HAP-1 (cell line): ENCODE measurements at regions not wholly inside any gene's neighbourhood (a gene's known extent, or its start where the extent isn't known, plus 50 kb on each side); places are given as distances from the start of the nearest gene placed in this dataset.
"Not testable (repeated sequence)": the region's sequence is repeated elsewhere in the genome, so short reads cannot be mapped to it uniquely, and the experiment has no call there.

Experiments
- DNase-seq, 2 experiments: peaks; one replicate each; pipeline ENCODE4 v3.0.0-alpha.2; 2016 to 2020; ENCODE audit warnings: low spot score in 2 of 2
- H3K27me3 ChIP-seq: fragments of 250-450 bp; sonication (Bioruptor Pico); 2 replicates; pipeline ENCODE4 v1.5.1; 2020; ENCODE audit warnings: low read depth, mild to moderate bottlenecking, moderate library complexity
- H3K36me3 ChIP-seq: fragments of 250-450 bp; sonication (Bioruptor Pico); replicated peaks from 2 replicates; pipeline ENCODE4 v1.5.1; 2020; ENCODE audit warnings: mild to moderate bottlenecking
- H3K4me1 ChIP-seq: fragments of 250-450 bp; sonication (Bioruptor Pico); 2 replicates; pipeline ENCODE4 v1.5.1; 2020; ENCODE audit warnings: mild to moderate bottlenecking
- H3K4me3 ChIP-seq: fragments of 250-450 bp; sonication (Bioruptor Pico); 2 replicates; pipeline ENCODE4 v1.5.1; 2020; ENCODE audit warnings: mild to moderate bottlenecking, moderate library complexity
- H3K9me3 ChIP-seq: fragments of 250-450 bp; sonication (Bioruptor Pico); 2 replicates; pipeline ENCODE4 v1.5.1; 2020; ENCODE audit warnings: mild to moderate bottlenecking, moderate library complexity
- in situ Hi-C: fragments of 300-500 bp; cut with MboI; formaldehyde crosslinking; loops from 3 replicates; pipeline ENCODE4 v1.14.3; 2020; ENCODE audit warnings: low sequenced_read_pairs, inconsistent platforms, mixed read lengths

DNA sequence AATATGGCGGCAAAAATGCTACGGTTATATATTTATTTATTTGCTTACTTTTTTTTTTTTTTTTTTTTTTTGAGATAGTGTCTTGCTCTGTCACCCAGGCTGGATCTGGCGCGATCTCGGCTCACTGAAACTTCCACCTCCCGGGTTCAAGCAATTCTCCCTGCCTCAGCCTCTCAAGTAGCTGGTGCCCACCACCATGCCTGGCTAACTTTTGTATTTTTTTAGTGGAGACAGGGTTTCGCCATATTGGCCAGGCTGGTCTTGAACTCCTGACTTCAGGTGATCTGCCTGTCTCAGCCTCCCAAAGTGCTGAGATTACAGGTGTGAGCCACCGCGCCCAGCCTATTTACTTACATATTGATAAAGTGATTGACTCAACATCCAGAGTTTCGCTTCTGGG, 511.6 kb downstream of the ZPLD1 start:
- DNase-seq, H3K4me3 ChIP-seq, H3K27me3 ChIP-seq, H3K36me3 ChIP-seq, in situ Hi-C loops, H3K9me3 ChIP-seq, H3K4me1 ChIP-seq: not testable (repeated sequence)

DNA sequence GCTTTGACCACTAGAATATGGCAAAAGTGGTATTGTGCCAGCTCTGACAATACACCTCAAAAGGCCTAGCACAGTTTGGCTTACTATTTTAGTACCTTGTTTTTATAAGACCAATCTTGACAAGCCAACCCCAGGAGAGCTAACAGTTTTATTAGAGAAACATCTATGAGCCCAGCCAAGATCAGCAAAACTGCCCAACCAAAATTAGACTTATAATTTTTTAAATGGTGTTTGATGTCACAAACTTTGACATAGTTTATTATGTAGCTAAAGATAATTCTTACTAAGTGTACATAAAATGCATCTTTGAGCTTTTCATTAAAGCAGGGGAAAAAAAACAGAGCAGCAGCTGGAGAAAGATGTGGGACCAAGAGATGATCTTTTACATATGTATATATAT, 537.5 kb downstream of the ZPLD1 start:
- Histone ChIP-seq H3K9me3 (no peaks in the 10 kb centered on the region), H3K36me3 (no peaks in the 10 kb centered on the region), H3K27me3 (no peaks in the 10 kb centered on the region), H3K4me3 (no peak overlapping the region), H3K4me1 (no peaks in the 10 kb centered on the region)
- no peak for DNase-seq
- in situ Hi-C loops, result no loop called here

GRCh38 chr3:102974333-102974732, 539.5 kb downstream of the ZPLD1 start:
- no peak for DNase-seq
- Histone ChIP-seq H3K9me3 (no peaks in the 10 kb centered on the region), H3K4me3 (no peak overlapping the region), H3K36me3 (no peaks in the 10 kb centered on the region), H3K4me1 (no peaks in the 10 kb centered on the region), H3K27me3 (no peaks in the 10 kb centered on the region)
- in situ Hi-C loops, result no loop called here

DNA sequence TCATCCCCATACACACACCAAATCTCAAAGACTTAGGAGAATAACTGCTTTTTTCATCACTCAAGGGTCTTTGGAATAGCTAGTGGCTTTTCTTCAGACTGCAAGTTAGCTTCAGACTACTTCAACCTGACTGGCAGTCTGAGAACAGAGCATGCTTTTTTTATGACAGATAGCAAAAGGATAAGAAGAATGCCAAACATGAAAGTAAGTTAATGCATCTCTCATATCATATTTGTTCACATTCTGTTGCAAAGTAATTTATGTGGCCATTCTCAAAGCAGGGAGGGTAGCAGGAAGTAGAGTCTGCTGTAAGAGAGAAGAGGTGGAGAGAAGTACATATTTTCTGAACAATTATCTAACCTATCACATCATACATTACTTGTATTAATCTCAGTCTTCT, 544.4 kb downstream of the ZPLD1 start:
- no peaks in the 10 kb centered on the region for H3K27me3 ChIP-seq
- H3K4me3 ChIP-seq, result no peak overlapping the region
- DNase-seq, result no peak
- in situ Hi-C loops, result no loop called here
- H3K4me1 ChIP-seq, result no peaks in the 10 kb centered on the region
- H3K9me3 ChIP-seq, result no peaks in the 10 kb centered on the region
- no peaks in the 10 kb centered on the region for H3K36me3 ChIP-seq

GRCh38 chr3:102979682-102980354, 545.0 kb downstream of the ZPLD1 start:
- H3K27me3 ChIP-seq, result no peaks in the 10 kb centered on the region
- no peak for DNase-seq

DNA sequence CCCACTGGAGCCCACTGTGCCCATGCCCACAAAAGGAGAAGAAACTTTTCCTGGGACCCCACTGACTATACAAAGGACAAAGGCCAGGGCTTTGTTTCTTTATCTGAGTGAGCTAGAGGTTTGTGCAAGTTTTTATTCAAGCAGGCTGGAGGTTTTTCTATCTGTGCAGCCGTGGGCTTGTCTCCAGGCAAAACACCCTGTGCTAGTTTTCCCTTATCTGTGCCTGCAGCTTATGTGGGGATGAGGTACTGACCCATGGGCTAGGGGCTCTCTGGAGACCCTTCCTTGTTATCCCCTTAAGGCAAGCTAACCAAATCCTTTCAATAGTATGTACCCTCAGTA, 545.5 kb downstream of the ZPLD1 start:
- H3K4me3 ChIP-seq, result no peak overlapping the region
- no peaks in the 10 kb centered on the region for H3K9me3 ChIP-seq
- in situ Hi-C loops, result no loop called here
- H3K36me3 ChIP-seq, result no peaks in the 10 kb centered on the region
- DNase-seq, result no peak
- H3K27me3 ChIP-seq, result no peaks in the 10 kb centered on the region
- no peaks in the 10 kb centered on the region for H3K4me1 ChIP-seq

More at GRCh38 chr3:102979682-102980354, 545.0 kb downstream of the ZPLD1 start:
- Histone ChIP-seq H3K9me3 (no peaks in the 10 kb centered on the region), H3K4me1 (no peaks in the 10 kb centered on the region), H3K36me3 (no peaks in the 10 kb centered on the region), H3K4me3 (no peak overlapping the region)
- in situ Hi-C loops, result no loop called here

DNA sequence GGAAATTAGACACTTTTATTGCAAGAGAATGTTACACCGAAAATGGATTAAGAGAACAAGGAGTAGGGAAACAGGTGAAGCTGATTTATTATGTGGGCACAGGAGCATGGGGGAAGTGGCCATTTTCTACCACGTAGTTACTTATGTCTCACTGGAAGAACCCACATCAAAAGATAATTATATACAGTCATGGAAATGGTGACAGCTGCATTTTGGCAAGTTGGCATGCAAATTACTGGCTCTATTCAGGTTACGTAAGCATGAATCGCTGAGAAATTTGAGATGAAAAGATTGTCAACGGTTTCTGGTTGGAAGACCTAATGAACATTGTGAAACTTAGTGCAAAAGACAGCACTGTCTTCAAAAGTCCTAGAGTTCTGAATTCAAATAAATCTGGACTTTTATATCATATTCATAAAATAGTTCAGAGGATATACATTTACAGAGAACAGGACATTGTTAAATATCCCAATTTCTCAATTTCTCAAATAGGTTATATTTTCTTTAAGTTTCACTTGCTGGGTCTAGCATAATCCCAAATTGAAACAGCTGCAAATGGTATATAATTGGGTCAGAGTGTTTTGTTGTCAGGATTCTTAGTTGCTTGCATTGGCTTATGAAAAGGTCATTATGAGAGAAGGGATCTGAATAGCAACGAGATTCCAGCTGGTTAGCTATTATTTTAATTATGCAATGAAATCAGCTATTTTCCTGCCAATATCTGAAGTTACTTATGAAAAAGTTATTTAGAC, 567.8 kb downstream of the ZPLD1 start:
- no peak for DNase-seq
- in situ Hi-C loops, result no loop called here
- no peaks in the 10 kb centered on the region for H3K9me3 ChIP-seq
- H3K27me3 ChIP-seq, result no peaks in the 10 kb centered on the region
- H3K4me3 ChIP-seq, result no peak overlapping the region
- H3K36me3 ChIP-seq, result no peaks in the 10 kb centered on the region
- no peaks in the 10 kb centered on the region for H3K4me1 ChIP-seq

GRCh38 chr3:103006526-103007183, 571.8 kb downstream of the ZPLD1 start:
- H3K4me3 ChIP-seq, result no peak overlapping the region
- in situ Hi-C loops, result no loop called here
- DNase-seq, result no peak

GRCh38 chr3:103009609-103010008, 574.8 kb downstream of the ZPLD1 start:
- Histone ChIP-seq H3K9me3 (no peaks in the 10 kb centered on the region), H3K4me1 (no peaks in the 10 kb centered on the region), H3K27me3 (no peaks in the 10 kb centered on the region), H3K4me3 (no peak overlapping the region), H3K36me3 (no peaks in the 10 kb centered on the region)
- in situ Hi-C loops, result no loop called here
- no peak for DNase-seq

More at GRCh38 chr3:103006526-103007183, 571.8 kb downstream of the ZPLD1 start:
- H3K9me3 ChIP-seq, result no peaks in the 10 kb centered on the region
- H3K36me3 ChIP-seq, result no peaks in the 10 kb centered on the region
- no peaks in the 10 kb centered on the region for H3K27me3 ChIP-seq
- no peaks in the 10 kb centered on the region for H3K4me1 ChIP-seq

GRCh38 chr3:103025880-103026279, 591.1 kb downstream of the ZPLD1 start:
- Histone ChIP-seq H3K4me1 (no peaks in the 10 kb centered on the region), H3K36me3 (no peaks in the 10 kb centered on the region), H3K9me3 (no peaks in the 10 kb centered on the region), H3K4me3 (no peak overlapping the region), H3K27me3 (no peaks in the 10 kb centered on the region)
- no peak for DNase-seq
- in situ Hi-C loops, result no loop called here

GRCh38 chr3:103033841-103034240, 599.0 kb downstream of the ZPLD1 start:
- Histone ChIP-seq H3K36me3 (no peaks in the 10 kb centered on the region), H3K4me1 (no peaks in the 10 kb centered on the region), H3K27me3 (no peaks in the 10 kb centered on the region), H3K9me3 (no peaks in the 10 kb centered on the region), H3K4me3 (no peak overlapping the region)
- DNase-seq, result no peak
- in situ Hi-C loops, result no loop called here

GRCh38 chr3:103047640-103048039, 612.8 kb downstream of the ZPLD1 start:
- Histone ChIP-seq H3K36me3 (no peaks in the 10 kb centered on the region), H3K9me3 (no peaks in the 10 kb centered on the region), H3K4me1 (no peaks in the 10 kb centered on the region), H3K4me3 (no peak overlapping the region), H3K27me3 (no peaks in the 10 kb centered on the region)
- DNase-seq, result no peak
- in situ Hi-C loops, result no loop called here

GRCh38 chr3:103048068-103048722, 613.4 kb downstream of the ZPLD1 start:
- no peaks in the 10 kb centered on the region for H3K4me1 ChIP-seq
- H3K27me3 ChIP-seq, result no peaks in the 10 kb centered on the region
- H3K9me3 ChIP-seq, result no peaks in the 10 kb centered on the region
- no peak overlapping the region for H3K4me3 ChIP-seq
- H3K36me3 ChIP-seq, result no peaks in the 10 kb centered on the region
- no peak for DNase-seq
- in situ Hi-C loops, result no loop called here
